HK-2 (cell line): ENCODE measurements at regions not wholly inside any gene's neighbourhood (a gene's known extent, or its start where the extent isn't known, plus 50 kb on each side); places are given as distances from the start of the nearest gene placed in this dataset.

ENCODE experiments used
- DNase-seq: peaks from one replicate; pipeline ENCODE4 v3.0.0-alpha.2; 2018; ENCODE audit not compliant: unreplicated experiment

DNA sequence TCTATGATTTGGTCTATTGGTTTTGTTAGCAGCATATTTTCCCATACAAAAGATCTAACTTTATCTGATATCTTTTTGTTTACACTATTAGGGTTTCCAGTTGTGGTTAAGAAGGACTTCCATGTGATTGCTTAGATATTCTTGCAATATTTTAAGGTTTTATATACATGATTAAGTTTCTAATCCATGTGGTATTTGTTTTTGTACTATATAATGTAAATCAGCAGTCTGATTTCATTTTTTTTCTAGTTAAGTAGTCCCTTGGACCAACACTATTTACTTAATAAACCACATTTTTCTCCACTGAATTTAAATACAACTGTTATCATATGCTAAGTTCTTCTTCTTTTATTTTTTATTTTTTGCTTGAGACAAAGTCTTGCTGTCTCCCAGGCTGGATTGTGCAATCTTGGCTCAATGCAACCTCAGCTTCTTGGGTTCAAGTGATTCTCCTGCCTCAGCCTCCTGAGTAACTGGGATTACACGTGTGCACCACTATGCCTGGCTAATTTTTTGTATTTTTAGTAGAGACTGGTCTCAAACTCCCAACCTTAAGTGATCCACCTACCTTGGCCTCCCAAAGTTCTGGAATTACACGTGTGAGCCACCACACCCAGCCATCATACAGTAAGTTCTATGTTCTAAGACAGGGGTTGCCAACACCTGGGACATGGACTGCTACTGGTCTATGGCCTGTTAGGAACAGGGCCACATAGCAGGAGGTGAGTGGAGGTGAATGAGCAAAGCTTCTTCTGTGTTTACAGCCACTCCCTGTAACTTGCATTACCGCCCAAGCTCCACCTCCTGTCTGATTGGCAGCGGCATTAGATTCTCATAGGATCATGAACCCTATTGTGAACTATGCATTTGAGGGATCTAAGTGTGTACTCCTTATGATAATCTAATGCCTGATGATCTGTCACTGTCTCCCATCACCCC, 58.5 kb upstream of the RAB27B start:
- no peak for DNase-seq

DNA sequence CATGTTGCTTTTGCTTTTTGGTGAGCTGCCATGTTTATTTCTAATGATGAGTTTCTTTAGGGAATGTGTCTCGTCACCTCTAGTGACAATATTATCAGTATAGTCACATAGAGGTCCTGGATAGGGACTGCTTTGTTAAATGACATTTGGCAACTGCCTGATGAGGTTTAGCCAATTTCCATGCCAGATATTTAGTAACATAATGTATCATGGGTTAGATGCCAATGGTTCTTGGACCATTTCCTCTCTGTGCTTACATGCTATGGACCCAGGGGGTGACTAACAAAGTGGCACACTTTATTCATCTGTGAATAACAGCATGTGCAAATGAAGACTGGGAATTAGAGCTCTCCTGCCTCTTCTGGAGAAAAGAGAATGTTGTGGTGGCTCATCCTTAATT, 56.2 kb upstream of the RAB27B start:
- no peak for DNase-seq

DNA sequence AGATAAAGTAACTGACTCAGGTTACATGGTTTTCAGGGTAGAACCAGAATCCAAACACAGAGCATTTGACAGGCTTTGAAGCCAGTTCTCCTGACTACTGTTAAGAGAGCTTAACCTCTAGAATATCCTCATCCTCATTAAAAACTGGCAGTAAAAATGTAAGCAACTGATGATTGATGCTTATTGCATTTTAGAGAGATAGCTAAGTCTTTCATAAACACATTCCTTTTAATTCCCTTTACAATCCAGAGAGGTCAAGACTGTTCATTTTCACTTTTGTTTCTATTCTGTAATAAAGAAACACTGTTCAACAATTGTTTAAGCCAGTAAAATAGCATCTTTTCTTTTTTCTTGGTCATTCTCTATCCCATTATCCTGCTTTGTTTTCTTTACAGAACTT, 53.9 kb upstream of the RAB27B start:
- DNase-seq: no peak

DNA sequence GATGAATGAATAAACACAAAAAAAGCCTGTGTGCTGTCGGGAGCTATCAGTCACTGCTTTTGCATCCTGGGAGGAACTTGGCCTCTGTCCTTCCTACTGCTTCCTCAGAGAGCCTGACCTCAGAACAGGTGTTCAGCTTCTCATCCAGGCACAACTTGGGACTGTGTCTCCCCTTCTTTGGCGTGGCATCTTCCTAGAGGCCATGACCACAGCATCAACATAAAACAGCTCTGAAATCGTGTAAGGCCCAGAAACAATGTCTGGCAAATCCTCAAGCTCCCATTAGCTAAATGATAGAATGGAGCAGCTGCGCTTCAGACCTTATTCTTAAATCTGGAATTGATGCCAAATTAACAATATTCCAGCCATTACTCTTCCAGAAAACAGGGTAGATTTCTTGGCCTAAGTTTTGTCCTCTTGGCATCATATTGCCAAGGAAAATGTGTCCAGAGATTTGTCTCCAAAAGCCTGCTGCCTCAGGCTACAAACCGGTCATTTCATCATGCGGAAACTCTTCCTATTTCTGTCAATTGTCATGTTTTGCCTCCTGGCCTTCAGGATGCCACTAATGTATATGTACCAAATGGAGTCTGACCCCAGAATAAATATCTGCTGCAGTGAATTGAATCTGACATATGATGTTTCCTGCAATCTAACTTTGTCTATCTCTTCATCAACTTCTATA, 53.2 kb upstream of the RAB27B start:
- DNase-seq: no peak

DNA sequence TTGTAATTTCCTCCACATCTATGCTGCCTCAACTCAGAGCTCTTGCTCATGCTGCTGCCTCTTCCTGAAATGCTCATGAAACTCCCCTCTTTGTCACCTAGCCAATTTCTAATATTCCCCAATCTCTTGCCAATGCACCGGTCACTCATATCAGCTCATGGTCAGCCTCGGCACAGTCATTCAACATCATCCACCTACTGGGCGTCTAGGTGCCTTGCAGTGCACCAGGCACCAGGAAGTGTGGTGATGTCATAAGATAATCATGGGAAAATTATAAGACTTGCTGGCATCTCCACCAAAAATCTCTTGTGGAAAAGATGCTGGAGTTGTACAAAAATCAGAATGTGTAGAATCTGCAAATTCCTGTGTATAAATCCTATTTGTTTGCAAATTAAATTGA, 52.6 kb upstream of the RAB27B start:
- peak; percentile 36 for DNase-seq

DNA sequence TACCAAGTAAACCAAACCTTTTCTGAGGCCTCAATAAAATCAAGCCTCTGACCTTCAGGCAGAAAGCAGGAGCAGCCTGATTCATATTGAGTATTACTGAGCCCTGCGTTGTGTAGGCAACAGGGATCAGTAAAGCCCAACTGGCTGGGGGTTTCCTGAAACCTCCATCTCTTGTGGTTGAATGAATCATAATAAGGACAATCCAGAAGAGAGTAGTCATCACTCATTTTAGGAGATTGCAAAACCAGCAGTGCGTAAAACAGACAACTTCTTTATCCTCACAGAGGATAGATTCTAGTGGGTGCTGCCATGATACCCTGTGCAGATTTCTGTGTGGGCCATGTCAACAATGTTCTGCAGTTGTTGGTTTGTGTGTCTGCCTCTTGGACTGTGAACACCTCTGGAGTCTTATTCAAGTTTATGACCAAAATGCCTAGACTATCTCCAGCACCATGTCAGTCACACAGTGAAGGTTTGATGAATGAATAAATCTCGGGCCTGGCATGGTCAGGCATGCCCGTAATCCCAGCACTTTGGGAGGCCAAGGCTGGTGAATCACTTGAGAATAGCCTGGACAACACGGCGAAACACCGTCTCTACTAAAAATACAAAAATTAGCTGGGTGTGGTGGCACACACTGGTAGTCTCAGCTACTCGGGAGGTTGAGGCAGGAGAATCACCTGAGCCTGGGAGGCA, 51.8 kb upstream of the RAB27B start:
- peak; percentile 62 for DNase-seq

DNA sequence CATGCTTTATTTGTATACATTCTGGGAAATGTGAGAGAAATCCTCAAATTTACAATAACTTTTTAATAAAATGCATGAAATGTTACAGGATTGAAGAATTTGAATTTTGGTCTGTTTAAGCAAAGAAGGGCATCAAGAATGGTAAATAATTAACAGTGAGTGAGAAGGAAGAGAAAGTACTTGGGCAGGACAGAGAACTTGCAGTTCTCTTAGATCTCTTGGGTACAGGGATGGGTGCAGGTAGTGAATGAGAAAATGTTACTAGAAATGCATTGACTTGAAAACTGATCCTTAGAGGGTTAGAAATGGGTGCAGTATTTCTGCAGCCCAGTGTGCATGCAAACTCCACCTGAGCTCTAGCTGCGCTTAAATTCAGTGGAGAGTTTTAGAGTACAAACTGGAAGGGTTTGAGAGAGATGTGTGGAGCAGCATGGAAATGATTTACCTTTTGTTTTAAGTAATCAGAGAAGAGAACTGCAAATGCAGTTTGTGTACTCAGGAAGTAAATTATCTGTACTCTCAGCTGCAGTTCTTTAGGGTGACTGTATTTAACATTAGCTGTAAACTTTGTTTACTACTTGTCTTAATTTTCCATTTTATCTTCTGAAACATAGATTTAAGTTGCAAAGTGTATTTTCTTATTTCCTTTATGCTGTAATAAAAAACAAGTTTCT, 51.0 kb upstream of the RAB27B start:
- no peak for DNase-seq

DNA sequence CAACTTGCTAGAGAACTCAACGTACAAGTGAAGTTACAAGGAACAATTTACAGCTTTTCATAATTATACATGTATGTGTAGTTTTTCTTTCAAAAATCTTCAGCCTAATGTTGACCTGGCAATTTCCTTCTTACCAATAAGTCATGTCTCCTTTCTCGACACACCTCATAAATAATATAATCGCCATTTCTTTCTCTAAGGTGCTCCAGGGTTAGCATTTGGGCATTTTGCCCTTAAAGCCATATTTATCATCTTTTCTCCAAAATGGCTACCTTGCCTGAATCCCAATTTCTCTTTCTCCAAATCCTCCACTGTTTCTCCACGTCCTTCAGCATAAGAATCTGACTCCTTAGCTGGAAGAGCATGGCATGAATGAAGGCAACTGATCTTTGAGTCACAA, 50.3 kb upstream of the RAB27B start:
- no peak for DNase-seq
